ENCODE measurements at regions not wholly inside any gene's neighbourhood (a gene's known extent, or its start where the extent isn't known, plus 50 kb on each side); places are given as distances from the start of the nearest gene placed in this dataset.

GRCh38 chr16:50479771-50480170, 68.4 kb upstream of the NKD1 start:
- TF ChIP-seq SNAI2 (CRISPR knock-in tag; IDR thresholded peaks at IDR 0.05) (no peak), CSRNP3 (CRISPR knock-in tag; IDR thresholded peaks at IDR 0.05) (no peak), ZNF8 (CRISPR knock-in tag; IDR thresholded peaks at IDR 0.05) (no peak), ZNF565 (CRISPR knock-in tag; conservative IDR thresholded peaks at IDR 0.05; ENCODE audit: low read depth) (no peak), TSHZ2 (CRISPR knock-in tag; IDR thresholded peaks at IDR 0.05) (no peak), ZFP3 (CRISPR knock-in tag; IDR thresholded peaks at IDR 0.05) (no peak), POU6F1 (CRISPR knock-in tag; IDR thresholded peaks at IDR 0.05; ENCODE audit: borderline replicate concordance, low read depth) (no peak), ESRRG (CRISPR knock-in tag; IDR thresholded peaks at IDR 0.05) (no peak), OSR1 (CRISPR knock-in tag; IDR thresholded peaks at IDR 0.05) (no peak), ZFP30 (CRISPR knock-in tag; IDR thresholded peaks at IDR 0.05) (no peak), TCF4 (CRISPR knock-in tag; IDR thresholded peaks at IDR 0.05; ENCODE audit: borderline replicate concordance) (no peak), CSDC2 (CRISPR knock-in tag; IDR thresholded peaks at IDR 0.05) (no peak), PATZ1 (CRISPR knock-in tag; IDR thresholded peaks at IDR 0.05; ENCODE audit: borderline replicate concordance) (no peak)
